GM23248 (cell line): ENCODE measurements at regions not wholly inside any gene's neighbourhood (a gene's known extent, or its start where the extent isn't known, plus 50 kb on each side); places are given as distances from the start of the nearest gene placed in this dataset.

ENCODE experiments used
- DNase-seq: peaks from one replicate; pipeline ENCODE4 v3.0.0-alpha.2; 2015
- H2AFZ ChIP-seq: fragments of 200-600 bp; sonication (generic); 2 replicates; pipeline ENCODE4 v1.6.1; 2016; ENCODE audit warnings: antibody characterized with exemption
- H3F3A ChIP-seq: fragments of 200-600 bp; sonication (generic); 2 replicates; pipeline ENCODE4 v1.6.1; 2016; ENCODE audit warnings: mild to moderate bottlenecking, antibody characterized with exemption, mixed run types; ENCODE audit not compliant: insufficient read depth
- H3K27ac ChIP-seq: fragments of 200-600 bp; sonication (generic); 2 replicates; pipeline ENCODE4 v1.5.1; 2016; ENCODE audit warnings: mild to moderate bottlenecking
- H3K27me3 ChIP-seq: fragments of 200-600 bp; sonication (generic); replicated peaks from 2 replicates; pipeline ENCODE4 v1.6.1; 2016; ENCODE audit warnings: mild to moderate bottlenecking; ENCODE audit not compliant: insufficient read depth
- H3K36me3 ChIP-seq: fragments of 200-600 bp; sonication (generic); 2 replicates; pipeline ENCODE4 v1.6.1; 2016; ENCODE audit warnings: low read depth, mild to moderate bottlenecking
- H3K4me1 ChIP-seq: fragments of 200-600 bp; sonication (generic); 2 replicates; pipeline ENCODE4 v1.6.1; 2016; ENCODE audit warnings: mild to moderate bottlenecking; ENCODE audit not compliant: insufficient read depth
- H3K4me2 ChIP-seq: fragments of 200-600 bp; sonication (generic); one replicate; pipeline ENCODE4 v1.6.1; 2016; ENCODE audit warnings: mild to moderate bottlenecking; ENCODE audit not compliant: unreplicated experiment
- H3K4me3 ChIP-seq: fragments of 200-600 bp; sonication (generic); 2 replicates; pipeline ENCODE4 v1.5.1; 2016; ENCODE audit warnings: mild to moderate bottlenecking
- H3K79me2 ChIP-seq: fragments of 200-600 bp; sonication (generic); 2 replicates; pipeline ENCODE4 v1.6.1; 2016; ENCODE audit warnings: mild to moderate bottlenecking; ENCODE audit not compliant: insufficient read depth
- H3K9ac ChIP-seq: fragments of 200-600 bp; sonication (generic); 2 replicates; pipeline ENCODE4 v1.6.1; 2016; ENCODE audit warnings: mild to moderate bottlenecking
- H3K9me2 ChIP-seq: fragments of 200-600 bp; sonication (generic); 2 replicates; pipeline ENCODE4 v1.6.1; 2016; ENCODE audit warnings: mixed run types, mild to moderate bottlenecking, moderate library complexity; ENCODE audit not compliant: insufficient read depth
- H3K9me3 ChIP-seq: fragments of 200-600 bp; sonication (generic); one replicate; pipeline ENCODE4 v1.6.1; 2017; ENCODE audit warnings: low read depth
- H4K20me1 ChIP-seq: fragments of 200-600 bp; sonication (generic); 2 replicates; pipeline ENCODE4 v1.6.0; 2016; ENCODE audit not compliant: insufficient read depth
- EZH2 ChIP-seq: fragments of 200-600 bp; sonication (generic); IDR thresholded peaks from 2 replicates; pipeline ENCODE4 v1.6.1; 2018; ENCODE audit warnings: antibody characterized with exemption, mild to moderate bottlenecking; ENCODE audit not compliant: insufficient read depth, poor library complexity, severe bottlenecking
- EZH2phosphoT487 ChIP-seq: fragments of 200-600 bp; sonication (generic); IDR thresholded peaks from 2 replicates; pipeline ENCODE4 v1.6.1; 2018; ENCODE audit warnings: antibody characterized with exemption, moderate library complexity, mild to moderate bottlenecking, low read depth; ENCODE audit not compliant: insufficient read depth
- WGBS, 2 experiments: methylation state at CpG; one replicate each; pipeline ENCODE4 v1.1.6; 2015 to 2017; ENCODE audit warnings: low lambda C conversion rate in 2 of 2, low coverage in 1 of 2; ENCODE audit errors: missing lambda C conversion rate in 2 of 2; 5-methylcytosine and 5-hydroxymethylcytosine counted together
- in situ Hi-C: fragments of 300-500 bp; cut with MboI; formaldehyde crosslinking; loops from 2 replicates; pipeline ENCODE4 v1.15.0; 2020

- Histone ChIP-seq H3K79me2 (no peaks in the 10 kb centered on the region), H3K27ac (no peak overlapping the region), H3F3A (no peaks in the 10 kb centered on the region), H3K9me2 (no peaks in the 10 kb centered on the region), H2AFZ (no peak overlapping the region), H3K4me2 (no peak overlapping the region), H3K36me3 (no peaks in the 10 kb centered on the region), H3K9ac (no peak overlapping the region), H3K4me1 (no peaks in the 10 kb centered on the region), H3K4me3 (no peak overlapping the region), H3K27me3 (no peaks in the 10 kb centered on the region), H4K20me1 (no peaks in the 10 kb centered on the region), H3K9me3 (no peaks in the 10 kb centered on the region)
- in situ Hi-C loops, result no loop called here
- no peak for DNase-seq
- no peak for TF ChIP-seq EZH2phosphoT487
- no peak for TF ChIP-seq EZH2
Measured at GRCh38 chr9:24824607-24825006, 278.9 kb upstream of the IZUMO3 start.

- in situ Hi-C loops, result no loop called here
- H3K79me2 ChIP-seq, result no peaks in the 10 kb centered on the region
- no peaks in the 10 kb centered on the region for H3K4me1 ChIP-seq
- no peaks in the 10 kb centered on the region for H3K9me2 ChIP-seq
- H3K9me3 ChIP-seq, result no peaks in the 10 kb centered on the region
- H4K20me1 ChIP-seq, result no peaks in the 10 kb centered on the region
- 10 to 12% methylated on average over 1 of the region's 1 CpG for whole genome bisulfite sequencing, 2 experiments
- no peak overlapping the region for H3K27ac ChIP-seq
- no peaks in the 10 kb centered on the region for H3K36me3 ChIP-seq
- no peak overlapping the region for H3K4me3 ChIP-seq
- no peak overlapping the region for H2AFZ ChIP-seq
- H3K4me2 ChIP-seq, result no peak overlapping the region
- H3F3A ChIP-seq, result no peaks in the 10 kb centered on the region
- no peak overlapping the region for H3K9ac ChIP-seq
- no peak for DNase-seq
- TF ChIP-seq EZH2, result no peak
- H3K27me3 ChIP-seq, result no peaks in the 10 kb centered on the region
Measured at GRCh38 chr9:24820196-24820595, 274.5 kb upstream of the IZUMO3 start.

GRCh38 chr9:24817756-24818155, 272.1 kb upstream of the IZUMO3 start:
- no peak for DNase-seq
- no peaks in the 10 kb centered on the region for H3K79me2 ChIP-seq
- in situ Hi-C loops, result no loop called here
- no peak overlapping the region for H3K9ac ChIP-seq
- no peaks in the 10 kb centered on the region for H3F3A ChIP-seq
- H3K9me3 ChIP-seq, result no peaks in the 10 kb centered on the region
- H3K36me3 ChIP-seq, result no peaks in the 10 kb centered on the region
- H3K27ac ChIP-seq, result no peak overlapping the region
- H3K27me3 ChIP-seq, result no peaks in the 10 kb centered on the region
- WGBS, 2 experiments, result 13 to 30% methylated on average over 2 of the region's 2 CpGs
- no peak overlapping the region for H3K4me2 ChIP-seq
- H4K20me1 ChIP-seq, result no peaks in the 10 kb centered on the region
- H3K4me3 ChIP-seq, result no peak overlapping the region
- TF ChIP-seq EZH2 (no peak), EZH2phosphoT487 (no peak)
- H3K4me1 ChIP-seq, result no peaks in the 10 kb centered on the region
- no peaks in the 10 kb centered on the region for H3K9me2 ChIP-seq
- H2AFZ ChIP-seq, result no peak overlapping the region

GRCh38 chr9:24816006-24816405, 270.3 kb upstream of the IZUMO3 start:
- 0 to 4% methylated on average over 1 of the region's 1 CpG for WGBS, 2 experiments
- Histone ChIP-seq H2AFZ (no peak overlapping the region), H3K9me3 (peaks cover 6% of the 10 kb centered on the region), H3K36me3 (no peaks in the 10 kb centered on the region), H3K27ac (no peak overlapping the region), H3F3A (no peaks in the 10 kb centered on the region), H3K4me1 (no peaks in the 10 kb centered on the region), H3K27me3 (no peaks in the 10 kb centered on the region), H3K9me2 (no peaks in the 10 kb centered on the region), H4K20me1 (no peaks in the 10 kb centered on the region), H3K79me2 (no peaks in the 10 kb centered on the region), H3K9ac (no peak overlapping the region), H3K4me2 (no peak overlapping the region), H3K4me3 (no peak overlapping the region)
- TF ChIP-seq EZH2phosphoT487 (no peak), EZH2 (no peak)
- in situ Hi-C loops, result no loop called here
- no peak for DNase-seq

- TF ChIP-seq EZH2 (no peak), EZH2phosphoT487 (no peak)
- no peak overlapping the region for H3K4me3 ChIP-seq
- H3K4me2 ChIP-seq, result no peak overlapping the region
- no peak overlapping the region for H2AFZ ChIP-seq
- H3F3A ChIP-seq, result no peaks in the 10 kb centered on the region
- in situ Hi-C loops, result no loop called here
- no peaks in the 10 kb centered on the region for H3K9me2 ChIP-seq
- H3K9me3 ChIP-seq, result no peaks in the 10 kb centered on the region
- no peaks in the 10 kb centered on the region for H3K27me3 ChIP-seq
- H3K36me3 ChIP-seq, result no peaks in the 10 kb centered on the region
- H3K27ac ChIP-seq, result no peak overlapping the region
- no peak for DNase-seq
- H3K9ac ChIP-seq, result no peak overlapping the region
- no peaks in the 10 kb centered on the region for H3K79me2 ChIP-seq
- H4K20me1 ChIP-seq, result no peaks in the 10 kb centered on the region
- H3K4me1 ChIP-seq, result no peaks in the 10 kb centered on the region
- WGBS, 2 experiments, result 24 to 27% methylated on average over 3 of the region's 3 CpGs
Measured at GRCh38 chr9:24801344-24801743, 255.6 kb upstream of the IZUMO3 start.
